OCI-LY1 (cell line): ENCODE measurements at regions not wholly inside any gene's neighbourhood (a gene's known extent, or its start where the extent isn't known, plus 50 kb on each side); places are given as distances from the start of the nearest gene placed in this dataset.
"Not testable (repeated sequence)": the region's sequence is repeated elsewhere in the genome, so short reads cannot be mapped to it uniquely, and the experiment has no call there.

Source experiments
- H2AFZ ChIP-seq: fragments of 200-600 bp; sonication (generic), shearing (Covaris generic); 2 replicates; pipeline ENCODE4 v1.6.0; 2014; ENCODE audit warnings: antibody characterized with exemption, mild to moderate bottlenecking, low read length
- H3F3A ChIP-seq: fragments of 200-600 bp; sonication (generic), shearing (Covaris generic); 2 replicates; pipeline ENCODE4 v1.6.0; 2014; ENCODE audit warnings: mild to moderate bottlenecking, antibody characterized with exemption, low read length, moderate library complexity; ENCODE audit not compliant: insufficient read depth
- H3K27ac ChIP-seq: fragments of 200-600 bp; sonication (generic); 2 replicates; pipeline ENCODE4 v1.5.1; 2014; ENCODE audit warnings: low read length, mixed run types, mild to moderate bottlenecking, low read depth; ENCODE audit not compliant: poor library complexity, severe bottlenecking
- H3K27me3 ChIP-seq: fragments of 200-600 bp; sonication (generic); 2 replicates; pipeline ENCODE4 v1.6.0; 2014; ENCODE audit warnings: antibody characterized with exemption, mild to moderate bottlenecking, low read length, moderate library complexity; ENCODE audit not compliant: insufficient read depth
- H3K36me3 ChIP-seq: fragments of 200-600 bp; sonication (generic); 2 replicates; pipeline ENCODE4 v1.6.1; 2014; ENCODE audit warnings: mild to moderate bottlenecking, antibody characterized with exemption, low read length, moderate library complexity, mixed read lengths; ENCODE audit not compliant: insufficient read depth
- H3K4me1 ChIP-seq: fragments of 200-600 bp; sonication (generic); 2 replicates; pipeline ENCODE4 v1.5.1; 2014; ENCODE audit warnings: mild to moderate bottlenecking, low read length, moderate library complexity; ENCODE audit not compliant: insufficient read depth, severe bottlenecking
- H3K4me2 ChIP-seq: fragments of 200-600 bp; sonication (generic), shearing (Covaris generic); 2 replicates; pipeline ENCODE4 v1.6.1; 2014; ENCODE audit warnings: low read length
- H3K4me3 ChIP-seq: fragments of 200-600 bp; sonication (generic); 2 replicates; pipeline ENCODE4 v1.5.1; 2014; ENCODE audit warnings: low read length, low read depth, mild to moderate bottlenecking, mixed read lengths; ENCODE audit not compliant: poor library complexity, severe bottlenecking
- H3K79me2 ChIP-seq: fragments of 200-600 bp; shearing (Covaris generic); 2 replicates; pipeline ENCODE4 v1.6.1; 2016; ENCODE audit warnings: mixed run types, low read length, mixed read lengths; ENCODE audit not compliant: insufficient read depth
- H3K9ac ChIP-seq: fragments of 200-600 bp; sonication (generic), shearing (Covaris generic); 2 replicates; pipeline ENCODE4 v1.6.1; 2014; ENCODE audit warnings: mild to moderate bottlenecking, low read length, mixed read lengths
- H3K9me2 ChIP-seq: fragments of 200-600 bp; sonication (generic), shearing (Covaris generic); 2 replicates; pipeline ENCODE4 v1.6.1; 2014; ENCODE audit warnings: low read depth, mild to moderate bottlenecking, low read length, mixed read lengths
- H3K9me3 ChIP-seq: fragments of 200-600 bp; shearing (Covaris generic); 2 replicates; pipeline ENCODE4 v1.6.1; 2014; ENCODE audit warnings: low read length, mixed read lengths
- H4K20me1 ChIP-seq: fragments of 200-600 bp; sonication (generic), shearing (Covaris generic); 2 replicates; pipeline ENCODE4 v1.6.0; 2016; ENCODE audit warnings: mild to moderate bottlenecking, low read length; ENCODE audit not compliant: insufficient read depth
- EZH2 ChIP-seq: fragments of 200-600 bp; sonication (generic), shearing (Covaris generic); IDR thresholded peaks from 2 replicates; pipeline ENCODE4 v1.8.0; 2017; ENCODE audit warnings: borderline replicate concordance, mixed run types, mild to moderate bottlenecking, antibody characterized with exemption, low read length, moderate library complexity, mixed read lengths
- TF ChIP-seq, protein P1 (sequence below): fragments of 200-600 bp; sonication (generic), shearing (Covaris generic); IDR thresholded peaks from 2 replicates; pipeline ENCODE4 v1.5.1; 2017; ENCODE audit warnings: mild to moderate bottlenecking, antibody characterized with exemption, low read length, moderate library complexity, mixed read lengths

DNA sequence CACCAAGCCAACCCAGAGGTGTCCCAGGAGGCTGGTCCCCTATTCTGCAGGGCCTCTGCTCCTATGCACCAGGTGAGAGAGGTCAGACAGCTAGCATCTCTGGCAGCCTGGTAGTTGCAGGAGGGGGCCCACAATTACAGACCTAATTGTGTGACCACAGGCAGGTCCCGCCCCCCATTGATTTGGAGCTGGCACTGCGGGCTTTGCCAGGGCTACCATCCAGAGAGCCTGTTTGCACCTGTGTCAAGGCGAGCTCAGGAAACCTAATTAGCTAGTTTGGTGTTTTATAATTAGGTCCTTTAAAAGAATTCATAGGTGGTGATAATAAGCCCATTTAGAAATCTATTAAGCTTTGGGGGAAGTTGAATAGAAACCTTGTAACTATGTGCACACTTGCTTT, 90.2 kb downstream of the MRM1 start:
- no peak for TF ChIP-seq EZH2
- TF ChIP-seq, protein P1, sequence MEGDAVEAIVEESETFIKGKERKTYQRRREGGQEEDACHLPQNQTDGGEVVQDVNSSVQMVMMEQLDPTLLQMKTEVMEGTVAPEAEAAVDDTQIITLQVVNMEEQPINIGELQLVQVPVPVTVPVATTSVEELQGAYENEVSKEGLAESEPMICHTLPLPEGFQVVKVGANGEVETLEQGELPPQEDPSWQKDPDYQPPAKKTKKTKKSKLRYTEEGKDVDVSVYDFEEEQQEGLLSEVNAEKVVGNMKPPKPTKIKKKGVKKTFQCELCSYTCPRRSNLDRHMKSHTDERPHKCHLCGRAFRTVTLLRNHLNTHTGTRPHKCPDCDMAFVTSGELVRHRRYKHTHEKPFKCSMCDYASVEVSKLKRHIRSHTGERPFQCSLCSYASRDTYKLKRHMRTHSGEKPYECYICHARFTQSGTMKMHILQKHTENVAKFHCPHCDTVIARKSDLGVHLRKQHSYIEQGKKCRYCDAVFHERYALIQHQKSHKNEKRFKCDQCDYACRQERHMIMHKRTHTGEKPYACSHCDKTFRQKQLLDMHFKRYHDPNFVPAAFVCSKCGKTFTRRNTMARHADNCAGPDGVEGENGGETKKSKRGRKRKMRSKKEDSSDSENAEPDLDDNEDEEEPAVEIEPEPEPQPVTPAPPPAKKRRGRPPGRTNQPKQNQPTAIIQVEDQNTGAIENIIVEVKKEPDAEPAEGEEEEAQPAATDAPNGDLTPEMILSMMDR: no peak
- H3K4me3 ChIP-seq: no peak overlapping the region
- H3K36me3 ChIP-seq: no peaks in the 10 kb centered on the region
- no peak overlapping the region for H3K9ac ChIP-seq
- no peak overlapping the region for H3K4me2 ChIP-seq
- H3K9me2 ChIP-seq: no peaks in the 10 kb centered on the region
- H3K4me1 ChIP-seq: no peaks in the 10 kb centered on the region
- H3K9me3 ChIP-seq: no peaks in the 10 kb centered on the region
- H3K27me3 ChIP-seq: no peaks in the 10 kb centered on the region
- H3K79me2 ChIP-seq: no peaks in the 10 kb centered on the region
- H3K27ac ChIP-seq: no peak overlapping the region
- H3F3A ChIP-seq: no peaks in the 10 kb centered on the region
- H2AFZ ChIP-seq: no peak overlapping the region
- H4K20me1 ChIP-seq: no peaks in the 10 kb centered on the region

DNA sequence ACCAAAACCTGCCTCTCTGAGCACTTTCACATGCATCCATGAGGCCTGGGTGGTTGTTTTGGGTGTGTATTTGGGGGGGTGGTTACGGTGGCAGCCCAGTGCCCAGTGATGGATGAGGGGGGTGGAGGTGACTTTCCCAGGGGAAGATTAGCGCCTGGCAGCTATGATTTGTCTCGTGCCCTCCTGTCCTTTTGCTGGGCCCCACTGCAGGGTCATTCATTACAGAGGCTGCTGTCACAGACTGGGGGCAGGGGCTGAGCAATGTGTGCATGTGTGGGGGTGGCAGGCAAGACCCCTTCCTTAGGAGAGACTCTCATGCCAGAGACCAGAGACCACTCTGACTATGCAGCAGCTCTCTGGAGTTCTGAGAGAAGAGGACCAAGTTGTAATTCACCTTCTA, 93.7 kb downstream of the MRM1 start:
- no peaks in the 10 kb centered on the region for H3K9me2 ChIP-seq
- no peak overlapping the region for H3K9ac ChIP-seq
- H3K9me3 ChIP-seq: no peaks in the 10 kb centered on the region
- 0 out of 2 replicates have a peak, but pooled peaks cover 6% of the 10 kb centered on the region for H3K27me3 ChIP-seq
- H2AFZ ChIP-seq: no peak overlapping the region
- no peaks in the 10 kb centered on the region for H3K79me2 ChIP-seq
- H3K36me3 ChIP-seq: no peaks in the 10 kb centered on the region
- no peak overlapping the region for H3K4me3 ChIP-seq
- no peak overlapping the region for H3K27ac ChIP-seq
- no peaks in the 10 kb centered on the region for H3F3A ChIP-seq
- no peaks in the 10 kb centered on the region for H4K20me1 ChIP-seq
- TF ChIP-seq, protein P1: no peak
- no peak for TF ChIP-seq EZH2
- H3K4me2 ChIP-seq: no peak overlapping the region
- no peaks in the 10 kb centered on the region for H3K4me1 ChIP-seq

DNA sequence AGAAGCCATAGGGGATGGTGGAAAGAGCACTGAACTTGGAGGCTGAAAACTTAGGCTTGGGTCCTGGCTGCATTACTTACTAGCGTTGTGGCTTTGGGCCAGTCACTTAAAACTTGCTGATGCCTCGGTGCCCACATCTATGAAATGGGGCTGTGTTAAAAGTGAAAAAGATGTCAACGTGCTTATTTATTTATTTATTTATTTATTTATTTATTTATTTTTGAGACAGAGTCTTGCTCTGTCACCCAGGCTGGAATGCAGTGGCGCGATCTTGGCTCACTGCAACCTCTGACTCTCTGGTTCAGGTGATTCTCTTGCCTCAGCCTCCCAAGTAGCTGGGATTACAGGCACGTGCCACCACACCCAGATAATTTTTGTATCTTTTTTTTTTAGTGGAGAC, 94.3 kb downstream of the MRM1 start:
- H3K4me2 ChIP-seq, H3K4me3 ChIP-seq, H3F3A ChIP-seq, H3K79me2 ChIP-seq, H3K27ac ChIP-seq, H3K36me3 ChIP-seq, H3K9me2 ChIP-seq, H3K27me3 ChIP-seq, H2AFZ ChIP-seq, H3K9me3 ChIP-seq, H4K20me1 ChIP-seq, H3K4me1 ChIP-seq, H3K9ac ChIP-seq: not testable (repeated sequence)

DNA sequence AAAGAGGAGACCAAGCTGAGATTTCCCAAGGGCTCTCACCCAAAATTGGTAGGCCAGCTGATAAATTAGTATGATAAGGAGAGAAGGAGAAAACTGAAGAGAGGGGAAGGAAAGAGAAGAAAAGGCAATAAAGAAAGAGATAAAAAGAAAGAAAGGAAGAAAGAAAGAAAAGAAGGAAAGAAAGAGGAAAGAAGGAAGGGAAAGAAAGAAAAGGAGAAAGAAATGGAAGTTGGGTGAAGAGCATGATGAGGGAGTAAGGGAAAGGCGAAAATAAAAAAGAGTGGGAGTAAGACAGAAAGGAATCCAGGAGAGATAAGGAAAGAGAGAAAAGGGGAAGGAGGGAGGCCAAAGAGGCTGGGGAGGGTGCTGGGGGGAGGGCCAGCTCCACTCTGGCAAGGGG, 95.4 kb downstream of the MRM1 start:
- no peaks in the 10 kb centered on the region for H3K36me3 ChIP-seq
- TF ChIP-seq EZH2: no peak
- TF ChIP-seq, protein P1: no peak

More for the DNA sequence above, 95.4 kb downstream of the MRM1 start:
- H3K27me3 ChIP-seq: 0 out of 2 replicates have a peak, but pooled peaks cover 6% of the 10 kb centered on the region
- no peak overlapping the region for H3K4me3 ChIP-seq
- no peaks in the 10 kb centered on the region for H3K9me3 ChIP-seq
- no peaks in the 10 kb centered on the region for H3K79me2 ChIP-seq
- no peaks in the 10 kb centered on the region for H3K9me2 ChIP-seq
- no peaks in the 10 kb centered on the region for H3F3A ChIP-seq
- H2AFZ ChIP-seq: no peak overlapping the region
- no peak overlapping the region for H3K4me2 ChIP-seq
- no peaks in the 10 kb centered on the region for H4K20me1 ChIP-seq
- no peak overlapping the region for H3K27ac ChIP-seq
- H3K4me1 ChIP-seq: no peaks in the 10 kb centered on the region
- H3K9ac ChIP-seq: no peak overlapping the region
